GM23338 (cell line): ENCODE measurements at regions not wholly inside any gene's neighbourhood (a gene's known extent, or its start where the extent isn't known, plus 50 kb on each side); places are given as distances from the start of the nearest gene placed in this dataset.

Experiments
- CTCF ChIP-seq, 2 experiments: fragments of 200-600 bp in 1 of 2; sonication (generic) in 1 of 2; conservative IDR thresholded peaks; 2 replicates each; pipeline versions ENCODE4 v1.5.1 to v1.6.1; 2016 to 2017; ENCODE audit warnings: antibody characterized with exemption in 2 of 2, low read depth in 2 of 2, mild to moderate bottlenecking in 2 of 2, moderate library complexity in 1 of 2
- JUNB ChIP-seq: IDR thresholded peaks from one replicate; pipeline ENCODE4 v1.6.1; 2016; ENCODE audit warnings: antibody characterized with exemption; ENCODE audit not compliant: unreplicated experiment
- NANOG ChIP-seq: IDR thresholded peaks from 2 replicates; pipeline ENCODE4 v1.6.1; 2016; ENCODE audit warnings: antibody characterized with exemption, borderline replicate concordance
- POLR2AphosphoS5 ChIP-seq: IDR thresholded peaks from 2 replicates; pipeline ENCODE4 v1.6.1; 2016; ENCODE audit warnings: antibody characterized with exemption, low read depth
- REST ChIP-seq: IDR thresholded peaks from one replicate; pipeline ENCODE4 v1.6.1; 2018; ENCODE audit warnings: antibody characterized with exemption; ENCODE audit not compliant: unreplicated experiment

GRCh38 chr13:55001881-55002280, 1973.3 kb downstream of the OLFM4 start:
- TF ChIP-seq POLR2AphosphoS5 (no peak), CTCF (conservative IDR thresholded peaks at IDR 0.05; ENCODE audit: low read depth in 2 of 2) (no peak), NANOG (no peak), JUNB (no peak), REST (no peak)
